ENCODE measurements at regions not wholly inside any gene's neighbourhood (a gene's known extent, or its start where the extent isn't known, plus 50 kb on each side); places are given as distances from the start of the nearest gene placed in this dataset.
"Not testable (repeated sequence)": the region's sequence is repeated elsewhere in the genome, so short reads cannot be mapped to it uniquely, and the experiment has no call there.

DNA sequence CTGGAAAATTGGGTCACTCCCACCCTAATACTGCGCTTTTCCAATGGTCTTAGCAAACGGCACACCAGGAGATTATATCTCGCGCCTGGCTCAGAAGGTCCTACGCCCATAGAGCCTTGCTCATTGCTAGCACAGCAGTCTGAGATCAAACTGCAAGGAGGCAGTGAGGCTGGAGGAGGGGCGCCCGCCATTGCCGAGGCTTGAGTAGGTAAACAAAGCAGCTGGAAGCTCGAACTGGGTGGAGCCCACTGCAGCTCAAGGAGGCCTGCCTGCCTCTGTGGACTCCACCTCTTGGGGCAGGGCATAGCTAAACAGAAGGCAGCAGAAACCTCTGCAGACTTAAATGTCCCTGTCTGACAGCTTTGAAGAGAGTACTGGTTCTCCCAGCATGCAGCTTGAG lies 362.6 kb upstream of the GOT2 start:
- TF ChIP-seq, protein P1, sequence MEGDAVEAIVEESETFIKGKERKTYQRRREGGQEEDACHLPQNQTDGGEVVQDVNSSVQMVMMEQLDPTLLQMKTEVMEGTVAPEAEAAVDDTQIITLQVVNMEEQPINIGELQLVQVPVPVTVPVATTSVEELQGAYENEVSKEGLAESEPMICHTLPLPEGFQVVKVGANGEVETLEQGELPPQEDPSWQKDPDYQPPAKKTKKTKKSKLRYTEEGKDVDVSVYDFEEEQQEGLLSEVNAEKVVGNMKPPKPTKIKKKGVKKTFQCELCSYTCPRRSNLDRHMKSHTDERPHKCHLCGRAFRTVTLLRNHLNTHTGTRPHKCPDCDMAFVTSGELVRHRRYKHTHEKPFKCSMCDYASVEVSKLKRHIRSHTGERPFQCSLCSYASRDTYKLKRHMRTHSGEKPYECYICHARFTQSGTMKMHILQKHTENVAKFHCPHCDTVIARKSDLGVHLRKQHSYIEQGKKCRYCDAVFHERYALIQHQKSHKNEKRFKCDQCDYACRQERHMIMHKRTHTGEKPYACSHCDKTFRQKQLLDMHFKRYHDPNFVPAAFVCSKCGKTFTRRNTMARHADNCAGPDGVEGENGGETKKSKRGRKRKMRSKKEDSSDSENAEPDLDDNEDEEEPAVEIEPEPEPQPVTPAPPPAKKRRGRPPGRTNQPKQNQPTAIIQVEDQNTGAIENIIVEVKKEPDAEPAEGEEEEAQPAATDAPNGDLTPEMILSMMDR (IDR thresholded peaks at IDR 0.05), result not testable (repeated sequence)
- TF ChIP-seq POLR2AphosphoS5 (IDR thresholded peaks at IDR 0.05), result not testable (repeated sequence)

Data from prostate gland (tissue), 2 donors.